GM23248 (cell line): ENCODE measurements at regions not wholly inside any gene's neighbourhood (a gene's known extent, or its start where the extent isn't known, plus 50 kb on each side); places are given as distances from the start of the nearest gene placed in this dataset.

ENCODE experiments used
- DNase-seq: peaks from one replicate; pipeline ENCODE4 v3.0.0-alpha.2; 2015
- H2AFZ ChIP-seq: fragments of 200-600 bp; sonication (generic); 2 replicates; pipeline ENCODE4 v1.6.1; 2016; ENCODE audit warnings: antibody characterized with exemption
- H3F3A ChIP-seq: fragments of 200-600 bp; sonication (generic); 2 replicates; pipeline ENCODE4 v1.6.1; 2016; ENCODE audit warnings: mild to moderate bottlenecking, antibody characterized with exemption, mixed run types; ENCODE audit not compliant: insufficient read depth
- H3K27ac ChIP-seq: fragments of 200-600 bp; sonication (generic); 2 replicates; pipeline ENCODE4 v1.5.1; 2016; ENCODE audit warnings: mild to moderate bottlenecking
- H3K27me3 ChIP-seq: fragments of 200-600 bp; sonication (generic); replicated peaks from 2 replicates; pipeline ENCODE4 v1.6.1; 2016; ENCODE audit warnings: mild to moderate bottlenecking; ENCODE audit not compliant: insufficient read depth
- H3K36me3 ChIP-seq: fragments of 200-600 bp; sonication (generic); 2 replicates; pipeline ENCODE4 v1.6.1; 2016; ENCODE audit warnings: low read depth, mild to moderate bottlenecking
- H3K4me1 ChIP-seq: fragments of 200-600 bp; sonication (generic); 2 replicates; pipeline ENCODE4 v1.6.1; 2016; ENCODE audit warnings: mild to moderate bottlenecking; ENCODE audit not compliant: insufficient read depth
- H3K4me2 ChIP-seq: fragments of 200-600 bp; sonication (generic); one replicate; pipeline ENCODE4 v1.6.1; 2016; ENCODE audit warnings: mild to moderate bottlenecking; ENCODE audit not compliant: unreplicated experiment
- H3K4me3 ChIP-seq: fragments of 200-600 bp; sonication (generic); 2 replicates; pipeline ENCODE4 v1.5.1; 2016; ENCODE audit warnings: mild to moderate bottlenecking
- H3K79me2 ChIP-seq: fragments of 200-600 bp; sonication (generic); 2 replicates; pipeline ENCODE4 v1.6.1; 2016; ENCODE audit warnings: mild to moderate bottlenecking; ENCODE audit not compliant: insufficient read depth
- H3K9ac ChIP-seq: fragments of 200-600 bp; sonication (generic); 2 replicates; pipeline ENCODE4 v1.6.1; 2016; ENCODE audit warnings: mild to moderate bottlenecking
- H3K9me2 ChIP-seq: fragments of 200-600 bp; sonication (generic); 2 replicates; pipeline ENCODE4 v1.6.1; 2016; ENCODE audit warnings: mixed run types, mild to moderate bottlenecking, moderate library complexity; ENCODE audit not compliant: insufficient read depth
- H3K9me3 ChIP-seq: fragments of 200-600 bp; sonication (generic); one replicate; pipeline ENCODE4 v1.6.1; 2017; ENCODE audit warnings: low read depth
- H4K20me1 ChIP-seq: fragments of 200-600 bp; sonication (generic); 2 replicates; pipeline ENCODE4 v1.6.0; 2016; ENCODE audit not compliant: insufficient read depth
- EZH2 ChIP-seq: fragments of 200-600 bp; sonication (generic); IDR thresholded peaks from 2 replicates; pipeline ENCODE4 v1.6.1; 2018; ENCODE audit warnings: antibody characterized with exemption, mild to moderate bottlenecking; ENCODE audit not compliant: insufficient read depth, poor library complexity, severe bottlenecking
- EZH2phosphoT487 ChIP-seq: fragments of 200-600 bp; sonication (generic); IDR thresholded peaks from 2 replicates; pipeline ENCODE4 v1.6.1; 2018; ENCODE audit warnings: antibody characterized with exemption, moderate library complexity, mild to moderate bottlenecking, low read depth; ENCODE audit not compliant: insufficient read depth
- WGBS, 2 experiments: methylation state at CpG; one replicate each; pipeline ENCODE4 v1.1.6; 2015 to 2017; ENCODE audit warnings: low lambda C conversion rate in 2 of 2, low coverage in 1 of 2; ENCODE audit errors: missing lambda C conversion rate in 2 of 2; 5-methylcytosine and 5-hydroxymethylcytosine counted together
- in situ Hi-C: fragments of 300-500 bp; cut with MboI; formaldehyde crosslinking; loops from 2 replicates; pipeline ENCODE4 v1.15.0; 2020

- H3F3A ChIP-seq: peaks cover 38% of the 10 kb centered on the region
- H3K4me2 ChIP-seq: peak overlapping the region; percentile 96
- no peaks in the 10 kb centered on the region for H3K27me3 ChIP-seq
- H3K9ac ChIP-seq: peak overlapping the region; percentile 92
- no peak for TF ChIP-seq EZH2phosphoT487
- no peak for TF ChIP-seq EZH2
- H3K4me3 ChIP-seq: peak overlapping the region; percentile 89
- H3K36me3 ChIP-seq: no peaks in the 10 kb centered on the region
- in situ Hi-C loops: no loop called here
- WGBS, 2 experiments: 41 to 42% methylated on average over 5 of the region's 5 CpGs
- H3K27ac ChIP-seq: peak overlapping the region; percentile 94
- no peaks in the 10 kb centered on the region for H4K20me1 ChIP-seq
- H3K79me2 ChIP-seq: peaks cover 51% of the 10 kb centered on the region
- H2AFZ ChIP-seq: peak overlapping the region; percentile 48; the same call in 1 of the 2 replicates
- peaks cover 33% of the 10 kb centered on the region for H3K4me1 ChIP-seq
- DNase-seq: peak; percentile 15
- no peaks in the 10 kb centered on the region for H3K9me2 ChIP-seq
- H3K9me3 ChIP-seq: no peaks in the 10 kb centered on the region
These were observed 222.8 kb upstream of the IL12A start for GRCh38 chr3:159765860-159766294.

DNA sequence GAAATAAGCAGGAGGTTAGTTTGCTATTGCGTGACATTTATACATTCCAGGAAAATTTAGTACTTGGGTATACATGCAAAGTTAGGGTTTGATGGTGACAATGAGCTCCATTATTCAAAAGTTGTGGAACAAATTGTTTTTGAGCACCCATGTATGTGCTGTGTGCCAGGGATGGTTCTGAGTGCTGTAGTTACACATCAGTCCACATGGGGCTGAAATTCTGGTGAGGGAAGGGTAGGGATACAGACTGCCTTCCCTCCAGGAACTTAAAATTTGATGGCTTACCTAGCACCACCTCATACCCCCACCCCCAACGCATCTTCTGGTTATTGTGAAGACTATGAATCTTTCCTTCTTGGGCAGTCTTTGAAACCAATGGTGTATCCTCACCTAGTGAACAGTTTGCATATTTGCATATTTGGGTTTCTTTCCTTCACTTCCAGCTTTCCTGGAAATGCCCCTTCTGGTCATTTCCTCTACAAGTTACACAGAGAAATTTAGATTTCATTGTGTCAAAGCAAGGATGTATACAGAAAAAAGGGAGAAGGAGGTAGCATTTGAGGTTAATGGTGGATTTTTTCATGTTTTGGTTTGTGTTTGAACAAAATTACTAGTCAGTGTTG, 222.0 kb upstream of the IL12A start:
- H3K4me3 ChIP-seq: peak overlapping the region; percentile 89
- TF ChIP-seq EZH2 (no peak), EZH2phosphoT487 (no peak)
- H3K79me2 ChIP-seq: peaks cover 59% of the 10 kb centered on the region
- H3K36me3 ChIP-seq: no peaks in the 10 kb centered on the region
- no peaks in the 10 kb centered on the region for H3K27me3 ChIP-seq
- H3K9ac ChIP-seq: peak overlapping the region; percentile 92
- no peaks in the 10 kb centered on the region for H3K9me2 ChIP-seq
- H3K9me3 ChIP-seq: no peaks in the 10 kb centered on the region
- peak overlapping the region; percentile 94 for H3K27ac ChIP-seq
- peaks cover 30% of the 10 kb centered on the region for H3F3A ChIP-seq
- WGBS, 2 experiments: 24 to 36% methylated on average over 2 of the region's 2 CpGs
- peak overlapping the region; percentile 96 for H3K4me2 ChIP-seq
- no peak overlapping the region for H2AFZ ChIP-seq
- peaks cover 34% of the 10 kb centered on the region for H3K4me1 ChIP-seq
- peak; percentile 76 for DNase-seq
- in situ Hi-C loops: no loop called here
- no peaks in the 10 kb centered on the region for H4K20me1 ChIP-seq

- Histone ChIP-seq H3K9me3 (no peaks in the 10 kb centered on the region), H4K20me1 (no peaks in the 10 kb centered on the region), H3K4me1 (peaks cover 39% of the 10 kb centered on the region), H2AFZ (no peak overlapping the region), H3K9ac (peak overlapping the region; percentile 12; the same call in 1 of the 2 replicates), H3K9me2 (no peaks in the 10 kb centered on the region), H3F3A (peaks cover 27% of the 10 kb centered on the region), H3K4me3 (no peak overlapping the region), H3K79me2 (peaks cover 100% of the 10 kb centered on the region), H3K36me3 (no peaks in the 10 kb centered on the region), H3K27me3 (no peaks in the 10 kb centered on the region), H3K27ac (peak overlapping the region; percentile 30), H3K4me2 (no peak overlapping the region)
- 50 to 56% methylated on average over 2 of the region's 2 CpGs for WGBS, 2 experiments
- in situ Hi-C loops: no loop called here
- peak; percentile 42 for DNase-seq
- no peak for TF ChIP-seq EZH2phosphoT487
These were observed 217.6 kb upstream of the IL12A start for GRCh38 chr3:159770998-159771397.

DNA sequence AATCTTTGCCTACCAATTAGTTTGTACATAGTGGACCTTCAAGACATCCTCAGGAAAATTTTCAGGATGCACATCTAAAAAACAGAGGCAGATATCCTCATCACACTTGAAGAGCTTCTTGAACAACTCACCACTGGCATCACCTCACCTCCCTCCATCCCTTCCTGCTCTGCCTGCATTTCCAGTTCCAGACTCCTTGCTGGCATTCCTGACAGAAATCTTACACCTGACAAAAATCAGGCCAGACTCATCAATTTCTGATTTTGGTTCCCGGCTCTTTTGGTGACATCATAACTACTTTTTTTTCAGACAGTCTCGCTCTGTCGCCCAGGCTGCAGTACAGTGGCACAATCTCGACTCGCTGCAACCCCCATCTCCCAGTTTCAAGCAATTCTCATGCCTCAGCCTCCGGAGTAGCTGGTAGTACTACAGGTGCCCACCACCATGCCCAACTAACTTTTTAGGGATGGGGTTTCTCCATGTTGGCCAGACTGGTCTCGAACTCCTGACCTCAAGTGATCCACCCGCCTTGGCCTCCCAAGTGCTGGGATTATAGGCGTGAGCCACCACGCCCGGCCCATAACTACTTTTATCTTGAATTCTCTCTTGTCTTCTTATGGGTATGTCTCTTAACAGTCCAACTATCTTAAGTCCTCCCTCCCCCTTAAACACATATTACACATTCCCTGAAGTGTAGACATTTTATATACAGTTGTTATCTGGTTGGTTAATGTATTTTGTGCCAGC, 216.6 kb upstream of the IL12A start:
- Histone ChIP-seq H3K4me2 (no peak overlapping the region), H3K4me1 (peaks cover 45% of the 10 kb centered on the region), H3F3A (peaks cover 23% of the 10 kb centered on the region), H3K27me3 (no peaks in the 10 kb centered on the region), H3K79me2 (peaks cover 100% of the 10 kb centered on the region), H3K36me3 (no peaks in the 10 kb centered on the region), H3K9ac (no peak overlapping the region), H3K4me3 (no peak overlapping the region), H3K27ac (no peak overlapping the region), H2AFZ (no peak overlapping the region), H3K9me3 (no peaks in the 10 kb centered on the region), H3K9me2 (no peaks in the 10 kb centered on the region), H4K20me1 (no peaks in the 10 kb centered on the region)
- DNase-seq: no peak
- in situ Hi-C loops: no loop called here
- TF ChIP-seq EZH2phosphoT487 (no peak), EZH2 (no peak)
- WGBS, 2 experiments: 93 to 95% methylated on average over 11 of the region's 11 CpGs
